Spleen (tissue), 11 donors: ENCODE measurements at regions not wholly inside any gene's neighbourhood (a gene's known extent, or its start where the extent isn't known, plus 50 kb on each side); places are given as distances from the start of the nearest gene placed in this dataset.

Experiments
- DNase-seq: peaks from one replicate; pipeline ENCODE4 v3.0.0-alpha.2; 2020
- H3K27ac ChIP-seq, 8 donors: fragments of 200-600 bp; sonication (generic) in 7 of 8; 1 replicate in 4 of 8; 2 replicates in 4 of 8; pipeline versions ENCODE4 v1.5.0 to v1.8.0; 2016 to 2021; ENCODE audit warnings: inconsistent platforms in 4 of 8, mild to moderate bottlenecking in 4 of 8, moderate library complexity in 1 of 8
- H3K27me3 ChIP-seq, 7 donors: fragments of 200-600 bp; sonication (generic) in 6 of 7; replicated peaks in 1 of 7; 1 replicate in 4 of 7; 2 replicates in 3 of 7; pipeline versions ENCODE4 v1.5.0 to v1.8.0; 2016 to 2021; ENCODE audit warnings: inconsistent platforms in 3 of 7, mild to moderate bottlenecking in 1 of 7
- H3K36me3 ChIP-seq, 6 donors: fragments of 200-600 bp; sonication (generic) in 5 of 6; 1 replicate in 4 of 6; 2 replicates in 2 of 6; pipeline versions ENCODE4 v1.5.0 to v1.8.0; 2016 to 2021; ENCODE audit warnings: inconsistent platforms in 2 of 6
- H3K4me1 ChIP-seq, 6 donors: fragments of 200-600 bp; sonication (generic) in 5 of 6; 1 replicate in 3 of 6; 2 replicates in 3 of 6; pipeline versions ENCODE4 v1.5.0 to v1.8.0; 2016 to 2021; ENCODE audit warnings: inconsistent platforms in 3 of 6
- H3K4me3 ChIP-seq, 8 donors: fragments of 200-600 bp; sonication (generic) in 7 of 8; 1 replicate in 4 of 8; 2 replicates in 4 of 8; pipeline versions ENCODE4 v1.5.0 to v1.8.0; 2016 to 2021; ENCODE audit warnings: inconsistent platforms in 4 of 8, mild to moderate bottlenecking in 4 of 8, moderate library complexity in 2 of 8
- H3K9me3 ChIP-seq, 8 donors: fragments of 200-600 bp; sonication (generic) in 7 of 8; 1 replicate in 4 of 8; 2 replicates in 4 of 8; pipeline versions ENCODE4 v1.5.0 to v1.8.0; 2016 to 2021; ENCODE audit warnings: inconsistent platforms in 4 of 8
- CTCF ChIP-seq, 11 experiments: fragments of 200-600 bp in 7 of 11; fragments of 450-650 bp in 4 of 11; sonication (generic) in 4 of 11; IDR thresholded peaks in 8 of 11; conservative IDR thresholded peaks in 3 of 11; 1 replicate in 7 of 11; 2 replicates in 4 of 11; pipeline versions ENCODE4 v1.4.0 to v1.8.0; 2016 to 2021; ENCODE audit warnings: antibody characterized with exemption in 11 of 11, inconsistent platforms in 4 of 11, mild to moderate bottlenecking in 1 of 11
- POLR2A ChIP-seq, 3 donors: fragments of 450-650 bp; IDR thresholded peaks; one replicate each; pipeline ENCODE4 v1.5.1; 2017; ENCODE audit warnings: antibody characterized with exemption in 3 of 3, mild to moderate bottlenecking in 1 of 3
- POLR2AphosphoS5 ChIP-seq, 3 donors: sonication (generic); formaldehyde crosslinking; IDR thresholded peaks; one replicate each; pipeline ENCODE4 v1.5.1; 2017; ENCODE audit warnings: antibody characterized with exemption in 3 of 3
- WGBS, 5 donors: extraction: QIAGEN DNeasy Blood & Tissue Kit in 3 of 5; methylation state at CpG; one replicate each; pipeline versions ENCODE4 v1.1.5 to v1.1.7; 2013 to 2018; 5-methylcytosine and 5-hydroxymethylcytosine counted together
- intact Hi-C: fragments of 100-400 bp; cut with DNase I; formaldehyde crosslinking; loops from one replicate; pipeline ENCODE4 v1.15.0; 2023; ENCODE audit warnings: low total_unique reads
- donor health status: healthy with polysubstance abuse.
- donor health status: DM: no; HTN: no; CAD: no; lungs with moderate emphysema.
- donor health status: DM: no; HTN: no; CAD: no.
- donor health status: Bipolar disorder and iron deficiency.
- donor health status: healthy.
- donor health status: DM: no; HTN: no; CAD: no.
- donor health status: DM: yes; HTN: yes; CAD: no.

- intact Hi-C loops: no loop called here
- WGBS, 5 donors: 84 to 94% (median 93%) methylated on average over 4 of the region's 4 CpGs
Measured at GRCh38 chr3:87788516-87788915, 270.3 kb downstream of the CGGBP1 start.

GRCh38 chr3:87780811-87781210 lies 278.0 kb downstream of the CGGBP1 start:
- WGBS, 5 donors: 50 to 85% (median 68%) methylated on average over 2 of the region's 2 CpGs
- TF ChIP-seq CTCF (IDR thresholded peaks at IDR 0.05 in 8 of 11, conservative IDR thresholded peaks at IDR 0.05 in 3 of 11) (no peak), POLR2A (IDR thresholded peaks at IDR 0.05) (no peak), POLR2AphosphoS5 (IDR thresholded peaks at IDR 0.05) (no peak)
- intact Hi-C loops: no loop called here
- no peaks in the 10 kb centered on the region for H3K36me3 ChIP-seq
- no peak overlapping the region for H3K4me3 ChIP-seq
- H3K9me3 ChIP-seq: peaks cover 0 to 22% (median 9%) of the 10 kb centered on the region in 8 donors
- no peak for DNase-seq
- no peaks in the 10 kb centered on the region for H3K4me1 ChIP-seq
- H3K27me3 ChIP-seq: no peaks in the 10 kb centered on the region
- no peak overlapping the region for H3K27ac ChIP-seq

More at GRCh38 chr3:87788516-87788915, 270.3 kb downstream of the CGGBP1 start:
- Histone ChIP-seq H3K9me3 (no peaks in the 10 kb centered on the region), H3K27me3 (peaks cover 0 to 25% (median 19%) of the 10 kb centered on the region in 7 donors), H3K4me1 (peaks cover 4 to 21% (median 18%) of the 10 kb centered on the region in 6 donors), H3K36me3 (no peaks in the 10 kb centered on the region), H3K27ac (no peak overlapping the region), H3K4me3 (no peak overlapping the region)
- no peak for TF ChIP-seq CTCF (IDR thresholded peaks at IDR 0.05 in 8 of 11, conservative IDR thresholded peaks at IDR 0.05 in 3 of 11)
- no peak for TF ChIP-seq POLR2AphosphoS5 (IDR thresholded peaks at IDR 0.05)
- no peak for TF ChIP-seq POLR2A (IDR thresholded peaks at IDR 0.05)
- DNase-seq: no peak

- Histone ChIP-seq H3K4me3 (no peak overlapping the region), H3K36me3 (no peaks in the 10 kb centered on the region), H3K27me3 (no peaks in the 10 kb centered on the region), H3K4me1 (no peaks in the 10 kb centered on the region), H3K27ac (no peak overlapping the region), H3K9me3 (peaks cover 0 to 22% (median 9%) of the 10 kb centered on the region in 8 donors)
- no peak for DNase-seq
- no peak for TF ChIP-seq POLR2AphosphoS5 (IDR thresholded peaks at IDR 0.05)
- TF ChIP-seq CTCF (IDR thresholded peaks at IDR 0.05 in 8 of 11, conservative IDR thresholded peaks at IDR 0.05 in 3 of 11): no peak
- no peak for TF ChIP-seq POLR2A (IDR thresholded peaks at IDR 0.05)
- WGBS, 5 donors: 66 to 80% (median 74%) methylated on average over 1 of the region's 1 CpG
- intact Hi-C loops: loop anchor here (10.0 kb wide), 2 partner anchors 226 to 346 kb away; no protein-coding TSS in a partner anchor
Measured at GRCh38 chr3:87778876-87779275, 279.9 kb downstream of the CGGBP1 start.

GRCh38 chr3:87771337-87772192 lies 287.2 kb downstream of the CGGBP1 start:
- no peaks in the 10 kb centered on the region for H3K27me3 ChIP-seq
- H3K9me3 ChIP-seq: peaks cover 0 to 6% (median 3%) of the 10 kb centered on the region in 8 donors
- no peaks in the 10 kb centered on the region for H3K4me1 ChIP-seq
- H3K27ac ChIP-seq: no peak overlapping the region
- intact Hi-C loops: loop anchor here (10.0 kb wide), 2 partner anchors 233 to 353 kb away; no protein-coding TSS in a partner anchor
- H3K4me3 ChIP-seq: no peak overlapping the region
- no peaks in the 10 kb centered on the region for H3K36me3 ChIP-seq
- TF ChIP-seq POLR2A (IDR thresholded peaks at IDR 0.05): no peak
- TF ChIP-seq CTCF (IDR thresholded peaks at IDR 0.05 in 8 of 11, conservative IDR thresholded peaks at IDR 0.05 in 3 of 11): peak; percentile 25 to 71 (median 57)
- no peak for DNase-seq
- 41 to 65% (median 55%) methylated on average over 4 to 5 of the region's 5 CpGs for whole genome bisulfite sequencing, 5 donors
